Gastroesophageal sphincter (tissue), 3 donors: ENCODE measurements at regions not wholly inside any gene's neighbourhood (a gene's known extent, or its start where the extent isn't known, plus 50 kb on each side); places are given as distances from the start of the nearest gene placed in this dataset.

Experiments used
- EP300 ChIP-seq: sonication (generic); formaldehyde crosslinking; IDR thresholded peaks from one replicate; pipeline ENCODE4 v1.6.1; 2017; ENCODE audit warnings: antibody characterized with exemption, mild to moderate bottlenecking
- POLR2A ChIP-seq, 2 donors: fragments of 450-650 bp; IDR thresholded peaks; one replicate each; pipeline ENCODE4 v1.6.1; 2017; ENCODE audit warnings: antibody characterized with exemption in 2 of 2, mild to moderate bottlenecking in 2 of 2, moderate library complexity in 1 of 2
- POLR2AphosphoS5 ChIP-seq: sonication (generic); formaldehyde crosslinking; IDR thresholded peaks from one replicate; pipeline ENCODE4 v1.6.1; 2017; ENCODE audit warnings: antibody characterized with exemption
- TF ChIP-seq, protein P1 (sequence below), 4 experiments: fragments of 200-600 bp in 2 of 4; fragments of 450-650 bp in 2 of 4; sonication (generic) in 1 of 4; IDR thresholded peaks; one replicate each; pipeline ENCODE4 v1.5.1; 2017 to 2019; ENCODE audit warnings: antibody characterized with exemption in 4 of 4, mild to moderate bottlenecking in 2 of 4, moderate library complexity in 2 of 4

- TF ChIP-seq, protein P1, sequence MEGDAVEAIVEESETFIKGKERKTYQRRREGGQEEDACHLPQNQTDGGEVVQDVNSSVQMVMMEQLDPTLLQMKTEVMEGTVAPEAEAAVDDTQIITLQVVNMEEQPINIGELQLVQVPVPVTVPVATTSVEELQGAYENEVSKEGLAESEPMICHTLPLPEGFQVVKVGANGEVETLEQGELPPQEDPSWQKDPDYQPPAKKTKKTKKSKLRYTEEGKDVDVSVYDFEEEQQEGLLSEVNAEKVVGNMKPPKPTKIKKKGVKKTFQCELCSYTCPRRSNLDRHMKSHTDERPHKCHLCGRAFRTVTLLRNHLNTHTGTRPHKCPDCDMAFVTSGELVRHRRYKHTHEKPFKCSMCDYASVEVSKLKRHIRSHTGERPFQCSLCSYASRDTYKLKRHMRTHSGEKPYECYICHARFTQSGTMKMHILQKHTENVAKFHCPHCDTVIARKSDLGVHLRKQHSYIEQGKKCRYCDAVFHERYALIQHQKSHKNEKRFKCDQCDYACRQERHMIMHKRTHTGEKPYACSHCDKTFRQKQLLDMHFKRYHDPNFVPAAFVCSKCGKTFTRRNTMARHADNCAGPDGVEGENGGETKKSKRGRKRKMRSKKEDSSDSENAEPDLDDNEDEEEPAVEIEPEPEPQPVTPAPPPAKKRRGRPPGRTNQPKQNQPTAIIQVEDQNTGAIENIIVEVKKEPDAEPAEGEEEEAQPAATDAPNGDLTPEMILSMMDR (IDR thresholded peaks at IDR 0.05), result no peak
- TF ChIP-seq POLR2AphosphoS5 (no peak), POLR2A (IDR thresholded peaks at IDR 0.05) (no peak), EP300 (no peak)
Observed at GRCh38 chr2:150266931-150267330, 220.5 kb downstream of the RND3 start.
